ENCODE measurements at regions not wholly inside any gene's neighbourhood (a gene's known extent, or its start where the extent isn't known, plus 50 kb on each side); places are given as distances from the start of the nearest gene placed in this dataset.

- H3K4me3 ChIP-seq = no peak overlapping the region
- intact Hi-C loops (cut with DNase I; ENCODE audit: low total_unique reads) = no loop called here
- H3K27me3 ChIP-seq = no peaks in the 10 kb centered on the region
- no peaks in the 10 kb centered on the region for H3K4me1 ChIP-seq
- no peaks in the 10 kb centered on the region for H3K9me3 ChIP-seq
- TF ChIP-seq CTCF (IDR thresholded peaks at IDR 0.05) = no peak
- no peak overlapping the region for H3K27ac ChIP-seq
- DNase-seq = no peak
- H3K36me3 ChIP-seq = no peaks in the 10 kb centered on the region
Measured at GRCh38 chr18:43934322-43934721, 657.0 kb upstream of the SYT4 start.

GRCh38 chr18:43934781-43935471, 657.6 kb upstream of the SYT4 start:
- H3K27ac ChIP-seq = no peak overlapping the region
- H3K9me3 ChIP-seq = no peaks in the 10 kb centered on the region
- no peak overlapping the region for H3K4me3 ChIP-seq
- DNase-seq = no peak
- no peak for TF ChIP-seq CTCF (IDR thresholded peaks at IDR 0.05)
- H3K36me3 ChIP-seq = no peaks in the 10 kb centered on the region
- intact Hi-C loops (cut with DNase I; ENCODE audit: low total_unique reads) = no loop called here
- H3K4me1 ChIP-seq = no peaks in the 10 kb centered on the region
- no peaks in the 10 kb centered on the region for H3K27me3 ChIP-seq

- no peak for DNase-seq
- Histone ChIP-seq H3K27me3 (no peaks in the 10 kb centered on the region), H3K9me3 (no peaks in the 10 kb centered on the region), H3K4me1 (no peaks in the 10 kb centered on the region), H3K36me3 (no peaks in the 10 kb centered on the region), H3K27ac (no peak overlapping the region), H3K4me3 (no peak overlapping the region)
- intact Hi-C loops (cut with DNase I; ENCODE audit: low total_unique reads) = no loop called here
- TF ChIP-seq CTCF (IDR thresholded peaks at IDR 0.05) = no peak
Measured at GRCh38 chr18:43936176-43936575, 658.9 kb upstream of the SYT4 start.

GRCh38 chr18:43949291-43949690, 672.0 kb upstream of the SYT4 start:
- Histone ChIP-seq H3K4me3 (no peak overlapping the region), H3K27ac (no peak overlapping the region), H3K4me1 (no peaks in the 10 kb centered on the region), H3K27me3 (no peaks in the 10 kb centered on the region), H3K9me3 (no peaks in the 10 kb centered on the region), H3K36me3 (no peaks in the 10 kb centered on the region)
- no peak for TF ChIP-seq CTCF (IDR thresholded peaks at IDR 0.05)
- intact Hi-C loops (cut with DNase I; ENCODE audit: low total_unique reads) = no loop called here
- DNase-seq = no peak

- Histone ChIP-seq H3K9me3 (no peaks in the 10 kb centered on the region), H3K4me1 (no peaks in the 10 kb centered on the region), H3K27me3 (no peaks in the 10 kb centered on the region), H3K36me3 (no peaks in the 10 kb centered on the region), H3K27ac (no peak overlapping the region), H3K4me3 (no peak overlapping the region)
- TF ChIP-seq CTCF (IDR thresholded peaks at IDR 0.05) = no peak
- no peak for DNase-seq
- intact Hi-C loops (cut with DNase I; ENCODE audit: low total_unique reads) = no loop called here
Measured at GRCh38 chr18:43950062-43950461, 672.8 kb upstream of the SYT4 start.

- DNase-seq = no peak
- Histone ChIP-seq H3K27ac (no peak overlapping the region), H3K36me3 (no peaks in the 10 kb centered on the region), H3K27me3 (no peaks in the 10 kb centered on the region), H3K4me3 (no peak overlapping the region), H3K4me1 (no peaks in the 10 kb centered on the region), H3K9me3 (no peaks in the 10 kb centered on the region)
- intact Hi-C loops (cut with DNase I; ENCODE audit: low total_unique reads) = no loop called here
- TF ChIP-seq CTCF (IDR thresholded peaks at IDR 0.05) = no peak
Measured at GRCh38 chr18:43952398-43952797, 675.1 kb upstream of the SYT4 start.

Data from tibial artery (tissue), 4 donors.